GM23338 (cell line): ENCODE measurements at regions not wholly inside any gene's neighbourhood (a gene's known extent, or its start where the extent isn't known, plus 50 kb on each side); places are given as distances from the start of the nearest gene placed in this dataset.

Source experiments
- ATAC-seq: fragments of 200-7000 bp; cut with Tn5 transposase; 3 replicates; pipeline ENCODE4 v1.9.1; 2020
- DNase-seq: peaks from one replicate; pipeline ENCODE4 v3.0.0-alpha.2; 2015; ENCODE audit warnings: low spot score
- H2AFZ ChIP-seq: fragments of 200-600 bp; sonication (generic); 2 replicates; pipeline ENCODE4 v1.8.0; 2016; ENCODE audit warnings: antibody characterized with exemption, mild to moderate bottlenecking, moderate library complexity
- H3F3A ChIP-seq: fragments of 200-600 bp; sonication (generic); replicated peaks from 2 replicates; pipeline ENCODE4 v1.8.0; 2017; ENCODE audit warnings: antibody characterized with exemption, mixed run types, low read depth
- H3K27ac ChIP-seq: fragments of 200-600 bp; sonication (generic); 2 replicates; pipeline ENCODE4 v1.6.1; 2016; ENCODE audit warnings: low read depth
- H3K27me3 ChIP-seq: fragments of 200-600 bp; sonication (generic); 2 replicates; pipeline ENCODE4 v1.8.0; 2016; ENCODE audit warnings: mild to moderate bottlenecking, mixed run types, moderate library complexity; ENCODE audit not compliant: insufficient read depth
- H3K36me3 ChIP-seq: fragments of 200-600 bp; sonication (generic); 2 replicates; pipeline ENCODE4 v1.8.0; 2016; ENCODE audit warnings: mild to moderate bottlenecking; ENCODE audit not compliant: insufficient read depth
- H3K4me1 ChIP-seq: fragments of 200-600 bp; sonication (generic); 2 replicates; pipeline ENCODE4 v1.8.0; 2016; ENCODE audit warnings: mild to moderate bottlenecking, moderate library complexity; ENCODE audit not compliant: insufficient read depth
- H3K4me2 ChIP-seq: fragments of 200-600 bp; sonication (generic); 2 replicates; pipeline ENCODE4 v1.7.1; 2017; ENCODE audit warnings: mixed run types
- H3K4me3 ChIP-seq: fragments of 200-600 bp; sonication (generic); 2 replicates; pipeline ENCODE4 v1.6.1; 2016; ENCODE audit warnings: mixed run types
- H3K79me2 ChIP-seq: fragments of 200-600 bp; sonication (generic); replicated peaks from 2 replicates; pipeline ENCODE4 v1.8.0; 2017; ENCODE audit warnings: mild to moderate bottlenecking; ENCODE audit not compliant: insufficient read depth
- H3K9me2 ChIP-seq: fragments of 200-600 bp; sonication (generic); 2 replicates; pipeline ENCODE4 v1.8.0; 2017; ENCODE audit not compliant: insufficient read depth
- H4K20me1 ChIP-seq: fragments of 200-600 bp; sonication (generic); replicated peaks from 2 replicates; pipeline ENCODE4 v1.8.0; 2017; ENCODE audit warnings: mild to moderate bottlenecking; ENCODE audit not compliant: insufficient read depth
- H3K27ac Mint-ChIP-seq: 2 replicates; pipeline ENCODE4 v1.8.0; 2020; ENCODE audit warnings: inconsistent platforms, mild to moderate bottlenecking, moderate library complexity, mixed read lengths
- H3K27me3 Mint-ChIP-seq: 3 replicates; pipeline ENCODE4 v1.8.0; 2022; ENCODE audit warnings: low read depth, mild to moderate bottlenecking, moderate library complexity, mixed read lengths, inconsistent platforms; ENCODE audit not compliant: insufficient read depth, poor library complexity
- H3K36me3 Mint-ChIP-seq: 3 replicates; pipeline ENCODE4 v1.8.0; 2021; ENCODE audit warnings: low read depth, mild to moderate bottlenecking, inconsistent platforms, moderate library complexity, mixed read lengths
- H3K4me1 Mint-ChIP-seq: 3 replicates; pipeline ENCODE4 v1.8.0; 2020; ENCODE audit warnings: mild to moderate bottlenecking, inconsistent platforms, mixed read lengths
- H3K4me3 Mint-ChIP-seq: 3 replicates; pipeline ENCODE4 v1.8.0; 2021; ENCODE audit warnings: moderate library complexity, mild to moderate bottlenecking, inconsistent platforms, mixed read lengths
- H3K9me3 Mint-ChIP-seq: 3 replicates; pipeline ENCODE4 v1.8.0; 2020; ENCODE audit warnings: moderate library complexity, mild to moderate bottlenecking, inconsistent platforms, mixed read lengths
- CREB1 ChIP-seq: fragments of 250-450 bp; sonication (Bioruptor Pico); IDR thresholded peaks from 2 replicates; pipeline ENCODE4 v1.5.0; 2020; ENCODE audit warnings: low read depth, mild to moderate bottlenecking, moderate library complexity
- EZH2 ChIP-seq: fragments of 200-600 bp; sonication (generic); IDR thresholded peaks from one replicate; pipeline ENCODE4 v1.8.0; 2017; ENCODE audit warnings: antibody characterized with exemption, mild to moderate bottlenecking, low read depth; ENCODE audit not compliant: unreplicated experiment
- EZH2phosphoT487 ChIP-seq: fragments of 200-600 bp; sonication (generic); IDR thresholded peaks from one replicate; pipeline ENCODE4 v1.8.1; 2018; ENCODE audit warnings: antibody characterized with exemption; ENCODE audit not compliant: unreplicated experiment
- JUNB ChIP-seq: IDR thresholded peaks from one replicate; pipeline ENCODE4 v1.6.1; 2016; ENCODE audit warnings: antibody characterized with exemption; ENCODE audit not compliant: unreplicated experiment
- NANOG ChIP-seq: IDR thresholded peaks from 2 replicates; pipeline ENCODE4 v1.6.1; 2016; ENCODE audit warnings: antibody characterized with exemption, borderline replicate concordance
- POLR2AphosphoS5 ChIP-seq: IDR thresholded peaks from 2 replicates; pipeline ENCODE4 v1.6.1; 2016; ENCODE audit warnings: antibody characterized with exemption, low read depth
- STAT1 ChIP-seq: IDR thresholded peaks from one replicate; pipeline ENCODE4 v1.6.1; 2016; ENCODE audit warnings: antibody characterized with exemption; ENCODE audit not compliant: unreplicated experiment
- ZNF114 ChIP-seq: fragments of 250-450 bp; sonication (Bioruptor Pico); IDR thresholded peaks from 2 replicates; pipeline ENCODE4 v1.5.0; 2020; ENCODE audit warnings: mild to moderate bottlenecking, moderate library complexity
- ZNF331 ChIP-seq: fragments of 250-450 bp; sonication (Bioruptor Pico); IDR thresholded peaks from 2 replicates; pipeline ENCODE4 v1.5.0; 2020; ENCODE audit warnings: low read depth, mild to moderate bottlenecking, moderate library complexity
- TF ChIP-seq, protein P1 (sequence below), 2 experiments: fragments of 200-600 bp in 1 of 2; sonication (generic) in 1 of 2; conservative IDR thresholded peaks; 2 replicates each; pipeline versions ENCODE4 v1.5.1 to v1.6.1; 2016 to 2017; ENCODE audit warnings: antibody characterized with exemption in 2 of 2, low read depth in 2 of 2, mild to moderate bottlenecking in 2 of 2, moderate library complexity in 1 of 2
- TF ChIP-seq, protein P2 (sequence below): IDR thresholded peaks from one replicate; pipeline ENCODE4 v1.6.1; 2018; ENCODE audit warnings: antibody characterized with exemption; ENCODE audit not compliant: unreplicated experiment
- TF ChIP-seq, protein P3 (sequence below): fragments of 250-450 bp; sonication (Bioruptor Pico); IDR thresholded peaks from 2 replicates; pipeline ENCODE4 v1.5.0; 2020; ENCODE audit warnings: mild to moderate bottlenecking, moderate library complexity
- TF ChIP-seq, protein P4 (sequence below): IDR thresholded peaks from 2 replicates; pipeline ENCODE4 v1.6.1; 2016; ENCODE audit warnings: antibody characterized with exemption

DNA sequence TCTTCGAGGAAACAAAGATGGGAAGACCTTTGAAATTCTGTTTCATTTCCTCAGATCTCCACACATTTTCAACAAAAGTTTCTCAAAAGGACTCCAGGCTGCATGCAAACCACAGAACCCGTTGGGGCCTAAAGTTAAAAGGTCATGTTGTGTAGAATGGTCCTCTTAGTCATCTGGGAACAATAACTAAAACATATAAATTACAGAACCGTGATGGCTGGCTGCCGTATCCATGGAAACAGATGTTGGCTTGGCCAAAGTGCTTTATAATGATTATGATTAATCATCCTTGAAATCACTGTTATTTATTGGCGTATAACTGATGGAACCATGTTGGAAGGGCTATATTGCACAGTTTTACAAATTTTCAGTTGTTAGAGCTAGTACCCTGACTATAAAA is 182.8 kb upstream of the CRIM1 start:
- ATAC-seq (no peak), DNase-seq (no peak)
- H3K9me3 Mint-ChIP-seq = no peaks in the 10 kb centered on the region
- TF ChIP-seq ZNF114 (no peak), EZH2phosphoT487 (no peak), POLR2AphosphoS5 (no peak), NANOG (no peak), JUNB (no peak), ZNF331 (no peak), STAT1 (no peak), EZH2 (no peak), CREB1 (CRISPR knock-in tag) (no peak)
- TF ChIP-seq, protein P1, sequence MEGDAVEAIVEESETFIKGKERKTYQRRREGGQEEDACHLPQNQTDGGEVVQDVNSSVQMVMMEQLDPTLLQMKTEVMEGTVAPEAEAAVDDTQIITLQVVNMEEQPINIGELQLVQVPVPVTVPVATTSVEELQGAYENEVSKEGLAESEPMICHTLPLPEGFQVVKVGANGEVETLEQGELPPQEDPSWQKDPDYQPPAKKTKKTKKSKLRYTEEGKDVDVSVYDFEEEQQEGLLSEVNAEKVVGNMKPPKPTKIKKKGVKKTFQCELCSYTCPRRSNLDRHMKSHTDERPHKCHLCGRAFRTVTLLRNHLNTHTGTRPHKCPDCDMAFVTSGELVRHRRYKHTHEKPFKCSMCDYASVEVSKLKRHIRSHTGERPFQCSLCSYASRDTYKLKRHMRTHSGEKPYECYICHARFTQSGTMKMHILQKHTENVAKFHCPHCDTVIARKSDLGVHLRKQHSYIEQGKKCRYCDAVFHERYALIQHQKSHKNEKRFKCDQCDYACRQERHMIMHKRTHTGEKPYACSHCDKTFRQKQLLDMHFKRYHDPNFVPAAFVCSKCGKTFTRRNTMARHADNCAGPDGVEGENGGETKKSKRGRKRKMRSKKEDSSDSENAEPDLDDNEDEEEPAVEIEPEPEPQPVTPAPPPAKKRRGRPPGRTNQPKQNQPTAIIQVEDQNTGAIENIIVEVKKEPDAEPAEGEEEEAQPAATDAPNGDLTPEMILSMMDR (conservative IDR thresholded peaks at IDR 0.05; ENCODE audit: low read depth in 2 of 2) = no peak
- TF ChIP-seq, protein P2, sequence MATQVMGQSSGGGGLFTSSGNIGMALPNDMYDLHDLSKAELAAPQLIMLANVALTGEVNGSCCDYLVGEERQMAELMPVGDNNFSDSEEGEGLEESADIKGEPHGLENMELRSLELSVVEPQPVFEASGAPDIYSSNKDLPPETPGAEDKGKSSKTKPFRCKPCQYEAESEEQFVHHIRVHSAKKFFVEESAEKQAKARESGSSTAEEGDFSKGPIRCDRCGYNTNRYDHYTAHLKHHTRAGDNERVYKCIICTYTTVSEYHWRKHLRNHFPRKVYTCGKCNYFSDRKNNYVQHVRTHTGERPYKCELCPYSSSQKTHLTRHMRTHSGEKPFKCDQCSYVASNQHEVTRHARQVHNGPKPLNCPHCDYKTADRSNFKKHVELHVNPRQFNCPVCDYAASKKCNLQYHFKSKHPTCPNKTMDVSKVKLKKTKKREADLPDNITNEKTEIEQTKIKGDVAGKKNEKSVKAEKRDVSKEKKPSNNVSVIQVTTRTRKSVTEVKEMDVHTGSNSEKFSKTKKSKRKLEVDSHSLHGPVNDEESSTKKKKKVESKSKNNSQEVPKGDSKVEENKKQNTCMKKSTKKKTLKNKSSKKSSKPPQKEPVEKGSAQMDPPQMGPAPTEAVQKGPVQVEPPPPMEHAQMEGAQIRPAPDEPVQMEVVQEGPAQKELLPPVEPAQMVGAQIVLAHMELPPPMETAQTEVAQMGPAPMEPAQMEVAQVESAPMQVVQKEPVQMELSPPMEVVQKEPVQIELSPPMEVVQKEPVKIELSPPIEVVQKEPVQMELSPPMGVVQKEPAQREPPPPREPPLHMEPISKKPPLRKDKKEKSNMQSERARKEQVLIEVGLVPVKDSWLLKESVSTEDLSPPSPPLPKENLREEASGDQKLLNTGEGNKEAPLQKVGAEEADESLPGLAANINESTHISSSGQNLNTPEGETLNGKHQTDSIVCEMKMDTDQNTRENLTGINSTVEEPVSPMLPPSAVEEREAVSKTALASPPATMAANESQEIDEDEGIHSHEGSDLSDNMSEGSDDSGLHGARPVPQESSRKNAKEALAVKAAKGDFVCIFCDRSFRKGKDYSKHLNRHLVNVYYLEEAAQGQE = no peak
- TF ChIP-seq, protein P3, sequence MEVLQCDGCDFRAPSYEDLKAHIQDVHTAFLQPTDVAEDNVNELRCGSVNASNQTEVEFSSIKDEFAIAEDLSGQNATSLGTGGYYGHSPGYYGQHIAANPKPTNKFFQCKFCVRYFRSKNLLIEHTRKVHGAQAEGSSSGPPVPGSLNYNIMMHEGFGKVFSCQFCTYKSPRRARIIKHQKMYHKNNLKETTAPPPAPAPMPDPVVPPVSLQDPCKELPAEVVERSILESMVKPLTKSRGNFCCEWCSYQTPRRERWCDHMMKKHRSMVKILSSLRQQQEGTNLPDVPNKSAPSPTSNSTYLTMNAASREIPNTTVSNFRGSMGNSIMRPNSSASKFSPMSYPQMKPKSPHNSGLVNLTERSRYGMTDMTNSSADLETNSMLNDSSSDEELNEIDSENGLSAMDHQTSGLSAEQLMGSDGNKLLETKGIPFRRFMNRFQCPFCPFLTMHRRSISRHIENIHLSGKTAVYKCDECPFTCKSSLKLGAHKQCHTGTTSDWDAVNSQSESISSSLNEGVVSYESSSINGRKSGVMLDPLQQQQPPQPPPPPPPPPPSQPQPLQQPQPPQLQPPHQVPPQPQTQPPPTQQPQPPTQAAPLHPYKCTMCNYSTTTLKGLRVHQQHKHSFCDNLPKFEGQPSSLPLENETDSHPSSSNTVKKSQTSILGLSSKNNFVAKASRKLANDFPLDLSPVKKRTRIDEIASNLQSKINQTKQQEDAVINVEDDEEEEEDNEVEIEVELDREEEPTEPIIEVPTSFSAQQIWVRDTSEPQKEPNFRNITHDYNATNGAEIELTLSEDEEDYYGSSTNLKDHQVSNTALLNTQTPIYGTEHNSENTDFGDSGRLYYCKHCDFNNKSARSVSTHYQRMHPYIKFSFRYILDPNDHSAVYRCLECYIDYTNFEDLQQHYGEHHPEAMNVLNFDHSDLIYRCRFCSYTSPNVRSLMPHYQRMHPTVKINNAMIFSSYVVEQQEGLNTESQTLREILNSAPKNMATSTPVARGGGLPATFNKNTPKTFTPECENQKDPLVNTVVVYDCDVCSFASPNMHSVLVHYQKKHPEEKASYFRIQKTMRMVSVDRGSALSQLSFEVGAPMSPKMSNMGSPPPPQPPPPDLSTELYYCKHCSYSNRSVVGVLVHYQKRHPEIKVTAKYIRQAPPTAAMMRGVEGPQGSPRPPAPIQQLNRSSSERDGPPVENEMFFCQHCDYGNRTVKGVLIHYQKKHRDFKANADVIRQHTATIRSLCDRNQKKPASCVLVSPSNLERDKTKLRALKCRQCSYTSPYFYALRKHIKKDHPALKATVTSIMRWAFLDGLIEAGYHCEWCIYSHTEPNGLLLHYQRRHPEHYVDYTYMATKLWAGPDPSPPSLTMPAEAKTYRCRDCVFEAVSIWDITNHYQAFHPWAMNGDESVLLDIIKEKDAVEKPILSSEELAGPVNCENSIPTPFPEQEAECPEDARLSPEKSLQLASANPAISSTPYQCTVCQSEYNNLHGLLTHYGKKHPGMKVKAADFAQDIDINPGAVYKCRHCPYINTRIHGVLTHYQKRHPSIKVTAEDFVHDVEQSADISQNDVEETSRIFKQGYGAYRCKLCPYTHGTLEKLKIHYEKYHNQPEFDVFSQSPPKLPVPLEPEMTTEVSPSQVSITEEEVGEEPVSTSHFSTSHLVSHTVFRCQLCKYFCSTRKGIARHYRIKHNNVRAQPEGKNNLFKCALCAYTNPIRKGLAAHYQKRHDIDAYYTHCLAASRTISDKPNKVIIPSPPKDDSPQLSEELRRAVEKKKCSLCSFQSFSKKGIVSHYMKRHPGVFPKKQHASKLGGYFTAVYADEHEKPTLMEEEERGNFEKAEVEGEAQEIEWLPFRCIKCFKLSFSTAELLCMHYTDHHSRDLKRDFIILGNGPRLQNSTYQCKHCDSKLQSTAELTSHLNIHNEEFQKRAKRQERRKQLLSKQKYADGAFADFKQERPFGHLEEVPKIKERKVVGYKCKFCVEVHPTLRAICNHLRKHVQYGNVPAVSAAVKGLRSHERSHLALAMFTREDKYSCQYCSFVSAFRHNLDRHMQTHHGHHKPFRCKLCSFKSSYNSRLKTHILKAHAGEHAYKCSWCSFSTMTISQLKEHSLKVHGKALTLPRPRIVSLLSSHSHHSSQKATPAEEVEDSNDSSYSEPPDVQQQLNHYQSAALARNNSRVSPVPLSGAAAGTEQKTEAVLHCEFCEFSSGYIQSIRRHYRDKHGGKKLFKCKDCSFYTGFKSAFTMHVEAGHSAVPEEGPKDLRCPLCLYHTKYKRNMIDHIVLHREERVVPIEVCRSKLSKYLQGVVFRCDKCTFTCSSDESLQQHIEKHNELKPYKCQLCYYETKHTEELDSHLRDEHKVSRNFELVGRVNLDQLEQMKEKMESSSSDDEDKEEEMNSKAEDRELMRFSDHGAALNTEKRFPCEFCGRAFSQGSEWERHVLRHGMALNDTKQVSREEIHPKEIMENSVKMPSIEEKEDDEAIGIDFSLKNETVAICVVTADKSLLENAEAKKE (CRISPR knock-in tag) = no peak
- TF ChIP-seq, protein P4, sequence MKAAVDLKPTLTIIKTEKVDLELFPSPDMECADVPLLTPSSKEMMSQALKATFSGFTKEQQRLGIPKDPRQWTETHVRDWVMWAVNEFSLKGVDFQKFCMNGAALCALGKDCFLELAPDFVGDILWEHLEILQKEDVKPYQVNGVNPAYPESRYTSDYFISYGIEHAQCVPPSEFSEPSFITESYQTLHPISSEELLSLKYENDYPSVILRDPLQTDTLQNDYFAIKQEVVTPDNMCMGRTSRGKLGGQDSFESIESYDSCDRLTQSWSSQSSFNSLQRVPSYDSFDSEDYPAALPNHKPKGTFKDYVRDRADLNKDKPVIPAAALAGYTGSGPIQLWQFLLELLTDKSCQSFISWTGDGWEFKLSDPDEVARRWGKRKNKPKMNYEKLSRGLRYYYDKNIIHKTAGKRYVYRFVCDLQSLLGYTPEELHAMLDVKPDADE = no peak
- H2AFZ ChIP-seq = no peak overlapping the region
- H3K36me3 ChIP-seq = no peaks in the 10 kb centered on the region
- H3K27me3 Mint-ChIP-seq = no peaks in the 10 kb centered on the region
- H3K27ac Mint-ChIP-seq = no peak overlapping the region
- H3K27ac ChIP-seq = no peak overlapping the region
- peaks cover 3% of the 10 kb centered on the region for H3K9me2 ChIP-seq
- H4K20me1 ChIP-seq = no peaks in the 10 kb centered on the region
- no peaks in the 10 kb centered on the region for H3K36me3 Mint-ChIP-seq
- no peak overlapping the region for H3K4me3 ChIP-seq
- peaks cover 8% of the 10 kb centered on the region for H3K4me1 Mint-ChIP-seq
- H3K4me2 ChIP-seq = no peak overlapping the region
- no peaks in the 10 kb centered on the region for H3K27me3 ChIP-seq
- no peaks in the 10 kb centered on the region for H3F3A ChIP-seq
- H3K4me1 ChIP-seq = peaks cover 11% of the 10 kb centered on the region; the same call in 1 of the 2 replicates
- H3K79me2 ChIP-seq = no peaks in the 10 kb centered on the region
- H3K4me3 Mint-ChIP-seq = no peak overlapping the region
